ENCODE measurements at regions not wholly inside any gene's neighbourhood (a gene's known extent, or its start where the extent isn't known, plus 50 kb on each side); places are given as distances from the start of the nearest gene placed in this dataset.

GRCh38 chr10:80996615-80997193 is 459.0 kb downstream of the SH2D4B start:
- no peaks in the 10 kb centered on the region for H3K27me3 ChIP-seq
- H3K27ac ChIP-seq, result no peak overlapping the region
- H4K20me1 ChIP-seq, result no peaks in the 10 kb centered on the region
- peaks cover 15% of the 10 kb centered on the region; the same call in 1 of the 2 replicates for H3K9me3 ChIP-seq
- no peaks in the 10 kb centered on the region for H3K36me3 ChIP-seq
- no peak overlapping the region for H3K4me2 ChIP-seq
- no peaks in the 10 kb centered on the region for H3K4me1 ChIP-seq
- no peak overlapping the region for H3K9ac ChIP-seq
- TF ChIP-seq Cebpa-rat (IDR thresholded peaks at IDR 0.05), result no peak
- H3K4me3 ChIP-seq, result no peak overlapping the region

- no peaks in the 10 kb centered on the region for H3K27me3 ChIP-seq
- H3K36me3 ChIP-seq, result no peaks in the 10 kb centered on the region
- no peaks in the 10 kb centered on the region for H3K4me1 ChIP-seq
- no peak overlapping the region for H3K27ac ChIP-seq
- H3K9me3 ChIP-seq, result peaks cover 6% of the 10 kb centered on the region; the same call in 1 of the 2 replicates
- no peak overlapping the region for H3K4me3 ChIP-seq
- H3K9ac ChIP-seq, result no peak overlapping the region
- no peak overlapping the region for H3K4me2 ChIP-seq
- no peak for TF ChIP-seq Cebpa-rat (IDR thresholded peaks at IDR 0.05)
- H4K20me1 ChIP-seq, result no peaks in the 10 kb centered on the region
Measured at GRCh38 chr10:81000781-81001180, 463.1 kb downstream of the SH2D4B start.

GRCh38 chr10:81002382-81002781 is 464.7 kb downstream of the SH2D4B start:
- H3K4me1 ChIP-seq, result no peaks in the 10 kb centered on the region
- no peak overlapping the region for H3K9ac ChIP-seq
- TF ChIP-seq Cebpa-rat (IDR thresholded peaks at IDR 0.05), result no peak
- no peaks in the 10 kb centered on the region for H4K20me1 ChIP-seq
- no peaks in the 10 kb centered on the region for H3K27me3 ChIP-seq
- no peaks in the 10 kb centered on the region for H3K9me3 ChIP-seq
- H3K4me2 ChIP-seq, result no peak overlapping the region
- H3K4me3 ChIP-seq, result no peak overlapping the region
- no peak overlapping the region for H3K27ac ChIP-seq
- no peaks in the 10 kb centered on the region for H3K36me3 ChIP-seq

- H4K20me1 ChIP-seq, result no peaks in the 10 kb centered on the region
- no peaks in the 10 kb centered on the region for H3K27me3 ChIP-seq
- H3K36me3 ChIP-seq, result no peaks in the 10 kb centered on the region
- H3K9ac ChIP-seq, result no peak overlapping the region
- no peaks in the 10 kb centered on the region for H3K9me3 ChIP-seq
- H3K27ac ChIP-seq, result no peak overlapping the region
- no peak overlapping the region for H3K4me3 ChIP-seq
- no peak for TF ChIP-seq Cebpa-rat (IDR thresholded peaks at IDR 0.05)
- H3K4me2 ChIP-seq, result no peak overlapping the region
- H3K4me1 ChIP-seq, result no peaks in the 10 kb centered on the region
Measured at GRCh38 chr10:81007872-81008271, 470.2 kb downstream of the SH2D4B start.

GRCh38 chr10:81008726-81009125 is 471.0 kb downstream of the SH2D4B start:
- Histone ChIP-seq H3K9me3 (no peaks in the 10 kb centered on the region), H3K4me2 (no peak overlapping the region), H3K4me1 (no peaks in the 10 kb centered on the region), H3K27ac (no peak overlapping the region), H3K27me3 (no peaks in the 10 kb centered on the region), H3K9ac (no peak overlapping the region), H3K36me3 (no peaks in the 10 kb centered on the region), H3K4me3 (no peak overlapping the region), H4K20me1 (no peaks in the 10 kb centered on the region)
- no peak for TF ChIP-seq Cebpa-rat (IDR thresholded peaks at IDR 0.05)

GRCh38 chr10:81009296-81009695 is 471.6 kb downstream of the SH2D4B start:
- Histone ChIP-seq H3K27me3 (no peaks in the 10 kb centered on the region), H3K4me1 (no peaks in the 10 kb centered on the region), H3K4me3 (no peak overlapping the region), H3K9ac (no peak overlapping the region), H3K27ac (no peak overlapping the region), H3K4me2 (no peak overlapping the region), H3K36me3 (no peaks in the 10 kb centered on the region), H3K9me3 (no peaks in the 10 kb centered on the region), H4K20me1 (no peaks in the 10 kb centered on the region)
- no peak for TF ChIP-seq Cebpa-rat (IDR thresholded peaks at IDR 0.05)

- no peaks in the 10 kb centered on the region for H3K36me3 ChIP-seq
- no peaks in the 10 kb centered on the region for H3K9me3 ChIP-seq
- H3K4me3 ChIP-seq, result no peak overlapping the region
- H4K20me1 ChIP-seq, result no peaks in the 10 kb centered on the region
- no peak overlapping the region for H3K9ac ChIP-seq
- H3K27me3 ChIP-seq, result no peaks in the 10 kb centered on the region
- H3K4me2 ChIP-seq, result no peak overlapping the region
- no peak overlapping the region for H3K27ac ChIP-seq
- TF ChIP-seq Cebpa-rat (IDR thresholded peaks at IDR 0.05), result no peak
- H3K4me1 ChIP-seq, result no peaks in the 10 kb centered on the region
Measured at GRCh38 chr10:81013771-81014170, 476.1 kb downstream of the SH2D4B start.

GRCh38 chr10:81019029-81019890 is 481.6 kb downstream of the SH2D4B start:
- Histone ChIP-seq H3K4me2 (peak overlapping the region; percentile 43), H3K9me3 (no peaks in the 10 kb centered on the region)

GRCh38 chr10:81021428-81022129 is 483.9 kb downstream of the SH2D4B start:
- Histone ChIP-seq H3K9me3 (no peaks in the 10 kb centered on the region), H3K4me2 (peak overlapping the region; percentile 20; the same call in 1 of the 2 replicates), H3K9ac (no peak overlapping the region), H3K27me3 (no peaks in the 10 kb centered on the region), H3K27ac (no peak overlapping the region), H3K36me3 (no peaks in the 10 kb centered on the region), H3K4me3 (no peak overlapping the region), H4K20me1 (no peaks in the 10 kb centered on the region), H3K4me1 (peaks cover 11% of the 10 kb centered on the region; the same call in 1 of the 2 replicates)
- no peak for TF ChIP-seq Cebpa-rat (IDR thresholded peaks at IDR 0.05)

More at GRCh38 chr10:81019029-81019890, 481.6 kb downstream of the SH2D4B start:
- Histone ChIP-seq H3K4me1 (peaks cover 11% of the 10 kb centered on the region; the same call in 1 of the 2 replicates), H3K9ac (no peak overlapping the region), H3K27me3 (no peaks in the 10 kb centered on the region), H3K4me3 (no peak overlapping the region), H3K27ac (no peak overlapping the region), H4K20me1 (no peaks in the 10 kb centered on the region), H3K36me3 (no peaks in the 10 kb centered on the region)
- TF ChIP-seq Cebpa-rat (IDR thresholded peaks at IDR 0.05), result no peak

- H3K4me3 ChIP-seq, result no peak overlapping the region
- no peak for TF ChIP-seq Cebpa-rat (IDR thresholded peaks at IDR 0.05)
- no peaks in the 10 kb centered on the region for H3K27me3 ChIP-seq
- H3K9me3 ChIP-seq, result peaks cover 7% of the 10 kb centered on the region; the same call in 1 of the 2 replicates
- H3K4me2 ChIP-seq, result no peak overlapping the region
- H3K9ac ChIP-seq, result no peak overlapping the region
- H3K27ac ChIP-seq, result no peak overlapping the region
- H3K36me3 ChIP-seq, result no peaks in the 10 kb centered on the region
- peaks cover 3% of the 10 kb centered on the region; the same call in 1 of the 2 replicates for H3K4me1 ChIP-seq
- H4K20me1 ChIP-seq, result no peaks in the 10 kb centered on the region
Measured at GRCh38 chr10:81026591-81026990, 488.9 kb downstream of the SH2D4B start.
